Osteocyte (in vitro differentiated cells): ENCODE measurements at regions not wholly inside any gene's neighbourhood (a gene's known extent, or its start where the extent isn't known, plus 50 kb on each side); places are given as distances from the start of the nearest gene placed in this dataset.

Experiments
- DNase-seq: peaks from one replicate; pipeline ENCODE4 v3.0.0; 2021; ENCODE audit warnings: mixed read lengths; ENCODE audit not compliant: unreplicated experiment; ENCODE audit errors: extremely low spot score
- H3K27ac Mint-ChIP-seq: one replicate; pipeline ENCODE4 v1.8.0; 2021; ENCODE audit warnings: mild to moderate bottlenecking, mixed read lengths; ENCODE audit not compliant: unreplicated experiment
- H3K27me3 Mint-ChIP-seq: one replicate; pipeline ENCODE4 v1.8.0; 2021; ENCODE audit warnings: mixed read lengths; ENCODE audit not compliant: unreplicated experiment
- H3K36me3 Mint-ChIP-seq: one replicate; pipeline ENCODE4 v1.8.0; 2021; ENCODE audit warnings: mixed read lengths; ENCODE audit not compliant: unreplicated experiment
- H3K4me1 Mint-ChIP-seq: one replicate; pipeline ENCODE4 v1.8.0; 2021; ENCODE audit warnings: mixed read lengths; ENCODE audit not compliant: unreplicated experiment
- H3K4me3 Mint-ChIP-seq: one replicate; pipeline ENCODE4 v1.8.0; 2021; ENCODE audit warnings: mild to moderate bottlenecking, moderate library complexity, mixed read lengths; ENCODE audit not compliant: unreplicated experiment
- H3K9me3 Mint-ChIP-seq: one replicate; pipeline ENCODE4 v1.8.0; 2021; ENCODE audit warnings: mixed read lengths; ENCODE audit not compliant: unreplicated experiment
- CTCF ChIP-seq: fragments of 200-600 bp; sonication (generic); IDR thresholded peaks from 2 replicates; pipeline ENCODE4 v1.5.0; 2021; ENCODE audit warnings: antibody characterized with exemption, mild to moderate bottlenecking, moderate library complexity

GRCh38 chr20:5484926-5485325 is 125.9 kb downstream of the GPCPD1 start:
- no peak for DNase-seq
- no peak overlapping the region for H3K4me3 Mint-ChIP-seq
- no peak for TF ChIP-seq CTCF
- H3K27ac Mint-ChIP-seq, result no peak overlapping the region
- H3K4me1 Mint-ChIP-seq, result no peaks in the 10 kb centered on the region
- peaks cover 16% of the 10 kb centered on the region for H3K27me3 Mint-ChIP-seq
- no peaks in the 10 kb centered on the region for H3K36me3 Mint-ChIP-seq
- H3K9me3 Mint-ChIP-seq, result no peaks in the 10 kb centered on the region

- Mint-ChIP-seq H3K4me3 (no peak overlapping the region), H3K27ac (no peak overlapping the region), H3K9me3 (no peaks in the 10 kb centered on the region), H3K36me3 (no peaks in the 10 kb centered on the region), H3K4me1 (no peaks in the 10 kb centered on the region), H3K27me3 (peaks cover 16% of the 10 kb centered on the region)
- TF ChIP-seq CTCF, result no peak
- no peak for DNase-seq
Measured at GRCh38 chr20:5484346-5484745, 126.5 kb downstream of the GPCPD1 start.

GRCh38 chr20:5482791-5483190 is 128.0 kb downstream of the GPCPD1 start:
- H3K27ac Mint-ChIP-seq, result no peak overlapping the region
- H3K4me1 Mint-ChIP-seq, result no peaks in the 10 kb centered on the region
- no peak for TF ChIP-seq CTCF
- H3K36me3 Mint-ChIP-seq, result no peaks in the 10 kb centered on the region
- H3K9me3 Mint-ChIP-seq, result no peaks in the 10 kb centered on the region
- H3K27me3 Mint-ChIP-seq, result peaks cover 12% of the 10 kb centered on the region
- no peak overlapping the region for H3K4me3 Mint-ChIP-seq
- DNase-seq, result no peak

GRCh38 chr20:5481872-5482271 is 128.9 kb downstream of the GPCPD1 start:
- DNase-seq, result no peak
- Mint-ChIP-seq H3K27ac (no peak overlapping the region), H3K9me3 (no peaks in the 10 kb centered on the region), H3K4me1 (no peaks in the 10 kb centered on the region), H3K27me3 (peaks cover 6% of the 10 kb centered on the region), H3K4me3 (no peak overlapping the region), H3K36me3 (no peaks in the 10 kb centered on the region)
- no peak for TF ChIP-seq CTCF

GRCh38 chr20:5480824-5481600 is 129.8 kb downstream of the GPCPD1 start:
- no peak for DNase-seq
- Mint-ChIP-seq H3K36me3 (no peaks in the 10 kb centered on the region), H3K27me3 (peaks cover 3% of the 10 kb centered on the region), H3K9me3 (no peaks in the 10 kb centered on the region), H3K27ac (no peak overlapping the region), H3K4me3 (no peak overlapping the region), H3K4me1 (no peaks in the 10 kb centered on the region)
- no peak for TF ChIP-seq CTCF
